Right lobe of liver (tissue), 4 donors: ENCODE measurements at regions not wholly inside any gene's neighbourhood (a gene's known extent, or its start where the extent isn't known, plus 50 kb on each side); places are given as distances from the start of the nearest gene placed in this dataset.

Source experiments
- POLR2A ChIP-seq: fragments of 450-650 bp; IDR thresholded peaks from one replicate; pipeline ENCODE4 v1.6.1; 2017; ENCODE audit warnings: antibody characterized with exemption, mild to moderate bottlenecking
- TF ChIP-seq, protein P1 (sequence below), 4 donors: fragments of 200-600 bp in 3 of 4; fragments of 450-650 bp in 1 of 4; IDR thresholded peaks; one replicate each; pipeline versions ENCODE4 v1.5.1 to v1.8.0; 2016 to 2022; ENCODE audit warnings: antibody characterized with exemption in 4 of 4, mild to moderate bottlenecking in 2 of 4
- donor health status: DM: no; HTN: no; CAD: no.
- donor health status: DM: no; HTN: no; CAD: no.
- donor health status: DM: no; HTN: yes; CAD: no.

DNA sequence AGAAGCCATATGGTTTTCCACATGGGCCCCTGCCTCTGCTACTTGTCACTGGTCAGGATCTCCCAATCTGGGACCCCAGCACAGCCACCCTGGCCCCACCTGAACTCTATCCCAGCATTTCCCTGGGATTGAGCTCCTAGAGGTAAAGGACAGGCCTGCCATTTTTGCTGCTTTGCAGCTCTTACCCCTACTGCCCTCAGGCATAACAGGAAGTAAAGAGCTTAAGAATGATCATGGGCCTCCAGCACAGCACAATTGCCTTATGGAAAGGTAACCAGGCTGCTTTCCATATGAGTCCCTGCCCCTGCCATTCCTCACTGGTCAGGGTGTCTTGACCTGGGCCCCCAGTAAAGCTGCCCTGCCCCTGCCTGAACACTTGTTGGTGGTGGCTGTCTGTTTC lies 196.6 kb upstream of the XIST start:
- TF ChIP-seq, protein P1, sequence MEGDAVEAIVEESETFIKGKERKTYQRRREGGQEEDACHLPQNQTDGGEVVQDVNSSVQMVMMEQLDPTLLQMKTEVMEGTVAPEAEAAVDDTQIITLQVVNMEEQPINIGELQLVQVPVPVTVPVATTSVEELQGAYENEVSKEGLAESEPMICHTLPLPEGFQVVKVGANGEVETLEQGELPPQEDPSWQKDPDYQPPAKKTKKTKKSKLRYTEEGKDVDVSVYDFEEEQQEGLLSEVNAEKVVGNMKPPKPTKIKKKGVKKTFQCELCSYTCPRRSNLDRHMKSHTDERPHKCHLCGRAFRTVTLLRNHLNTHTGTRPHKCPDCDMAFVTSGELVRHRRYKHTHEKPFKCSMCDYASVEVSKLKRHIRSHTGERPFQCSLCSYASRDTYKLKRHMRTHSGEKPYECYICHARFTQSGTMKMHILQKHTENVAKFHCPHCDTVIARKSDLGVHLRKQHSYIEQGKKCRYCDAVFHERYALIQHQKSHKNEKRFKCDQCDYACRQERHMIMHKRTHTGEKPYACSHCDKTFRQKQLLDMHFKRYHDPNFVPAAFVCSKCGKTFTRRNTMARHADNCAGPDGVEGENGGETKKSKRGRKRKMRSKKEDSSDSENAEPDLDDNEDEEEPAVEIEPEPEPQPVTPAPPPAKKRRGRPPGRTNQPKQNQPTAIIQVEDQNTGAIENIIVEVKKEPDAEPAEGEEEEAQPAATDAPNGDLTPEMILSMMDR (IDR thresholded peaks at IDR 0.05) = no peak
- no peak for TF ChIP-seq POLR2A
